ENCODE measurements at regions not wholly inside any gene's neighbourhood (a gene's known extent, or its start where the extent isn't known, plus 50 kb on each side); places are given as distances from the start of the nearest gene placed in this dataset.

DNA sequence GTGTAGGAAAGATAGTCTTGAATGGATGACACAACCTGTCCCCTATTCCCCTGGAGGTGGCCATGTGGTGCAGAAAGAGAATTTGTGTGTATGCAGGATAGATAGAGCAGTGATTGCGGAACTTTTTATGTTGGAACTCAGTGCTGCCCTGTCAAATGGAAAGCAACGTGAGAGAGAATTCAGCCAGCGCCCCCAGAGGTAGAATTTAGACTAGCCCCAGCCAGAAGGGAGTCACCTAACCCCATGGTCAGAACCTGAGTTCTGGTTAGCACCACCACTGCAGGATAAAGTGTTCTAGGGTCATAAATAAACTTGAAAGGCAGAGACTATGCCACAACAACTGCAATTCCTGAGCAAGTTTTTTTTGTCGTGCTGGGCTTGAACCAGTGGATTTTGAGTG lies 152.9 kb upstream of the GRIA4 start:
- TF ChIP-seq SMC3 (conservative IDR thresholded peaks at IDR 0.05; ENCODE audit: poor library complexity): no peak
- TF ChIP-seq TAF1 (IDR thresholded peaks at IDR 0.05; ENCODE audit: low read depth): no peak
- no peak for TF ChIP-seq RAD21 (conservative IDR thresholded peaks at IDR 0.05)
- TF ChIP-seq POLR2AphosphoS5 (IDR thresholded peaks at IDR 0.05): no peak
- TF ChIP-seq MXI1 (conservative IDR thresholded peaks at IDR 0.05; ENCODE audit: poor library complexity, severe bottlenecking): no peak
- TF ChIP-seq EZH2 (IDR thresholded peaks at IDR 0.05; ENCODE audit: borderline replicate concordance, insufficient read depth, low read length, poor library complexity, severe bottlenecking): no peak
- TF ChIP-seq REST (IDR thresholded peaks at IDR 0.05; ENCODE audit: borderline replicate concordance): no peak
- no peak for TF ChIP-seq EP300 (conservative IDR thresholded peaks at IDR 0.05; ENCODE audit: poor library complexity, severe bottlenecking)
- Histone ChIP-seq H3K79me2 (replicated peaks; ENCODE audit: insufficient read depth, low read length) (no peaks in the 10 kb centered on the region), H3K9me2 (ENCODE audit: insufficient read depth, low read length) (no peaks in the 10 kb centered on the region), H2AFZ (ENCODE audit: low read depth, low read length) (no peak overlapping the region), H3K27me3 (ENCODE audit: insufficient read depth, low read depth, low read length) (no peaks in the 10 kb centered on the region), H3K4me3 (ENCODE audit: low read length) (no peak overlapping the region), H3K4me2 (ENCODE audit: low read length) (no peak overlapping the region), H4K20me1 (ENCODE audit: insufficient read depth) (no peaks in the 10 kb centered on the region), H3K36me3 (ENCODE audit: insufficient read depth, low read length) (no peaks in the 10 kb centered on the region), H3K9ac (ENCODE audit: low read length) (no peak overlapping the region), H3K27ac (ENCODE audit: low read length) (no peak overlapping the region), H3K9me3 (ENCODE audit: low read length) (no peaks in the 10 kb centered on the region), H3F3A (ENCODE audit: insufficient read depth, low read length, poor library complexity, severe bottlenecking) (no peaks in the 10 kb centered on the region)

GRCh38 chr11:105449100-105449734 lies 160.7 kb upstream of the GRIA4 start:
- no peaks in the 10 kb centered on the region for H3F3A ChIP-seq (ENCODE audit: insufficient read depth, low read length, poor library complexity, severe bottlenecking)

More at GRCh38 chr11:105449100-105449734, 160.7 kb upstream of the GRIA4 start:
- H3K27me3 ChIP-seq (ENCODE audit: insufficient read depth, low read depth, low read length): no peaks in the 10 kb centered on the region
- H3K36me3 ChIP-seq (ENCODE audit: insufficient read depth, low read length): no peaks in the 10 kb centered on the region
- H3K4me3 ChIP-seq (ENCODE audit: low read length): no peak overlapping the region
- H3K4me2 ChIP-seq (ENCODE audit: low read length): no peak overlapping the region
- H2AFZ ChIP-seq (ENCODE audit: low read depth, low read length): no peak overlapping the region
- no peaks in the 10 kb centered on the region for H4K20me1 ChIP-seq (ENCODE audit: insufficient read depth)
- no peak overlapping the region for H3K27ac ChIP-seq (ENCODE audit: low read length)
- H3K9ac ChIP-seq (ENCODE audit: low read length): no peak overlapping the region
- H3K9me3 ChIP-seq (ENCODE audit: low read length): peaks cover 5% of the 10 kb centered on the region
- H3K79me2 ChIP-seq (replicated peaks; ENCODE audit: insufficient read depth, low read length): no peaks in the 10 kb centered on the region
- no peaks in the 10 kb centered on the region for H3K9me2 ChIP-seq (ENCODE audit: insufficient read depth, low read length)
- no peak for TF ChIP-seq REST (IDR thresholded peaks at IDR 0.05; ENCODE audit: borderline replicate concordance)
- TF ChIP-seq EZH2 (IDR thresholded peaks at IDR 0.05; ENCODE audit: borderline replicate concordance, insufficient read depth, low read length, poor library complexity, severe bottlenecking): no peak
- TF ChIP-seq RAD21 (conservative IDR thresholded peaks at IDR 0.05): no peak
- TF ChIP-seq SMC3 (conservative IDR thresholded peaks at IDR 0.05; ENCODE audit: poor library complexity): no peak
- TF ChIP-seq POLR2AphosphoS5 (IDR thresholded peaks at IDR 0.05): no peak
- no peak for TF ChIP-seq MXI1 (conservative IDR thresholded peaks at IDR 0.05; ENCODE audit: poor library complexity, severe bottlenecking)
- no peak for TF ChIP-seq CTCF (IDR thresholded peaks at IDR 0.05; ENCODE audit: poor library complexity, severe bottlenecking)
- no peak for TF ChIP-seq EP300 (conservative IDR thresholded peaks at IDR 0.05; ENCODE audit: poor library complexity, severe bottlenecking)
- TF ChIP-seq TAF1 (IDR thresholded peaks at IDR 0.05; ENCODE audit: low read depth): no peak
